HCT116 (cell line): ENCODE measurements at regions not wholly inside any gene's neighbourhood (a gene's known extent, or its start where the extent isn't known, plus 50 kb on each side); places are given as distances from the start of the nearest gene placed in this dataset.

ENCODE experiments used
- ATAC-seq: fragments of 200-7000 bp; cut with Tn5 transposase; 2 replicates; pipeline ENCODE4 v1.9.1; 2020; ENCODE audit warnings: mild to moderate bottlenecking, moderate library complexity
- BruUV-seq: library from RNA; stranded (reverse); fragments of 400-500 nt; replicated peaks from 2 replicates; lab custom pipeline; 2021; lab: Mats Ljungman, UMichigan
- CTCF ChIA-PET: fragments of 300-600 bp; sonication (Branson Sonifier 250); formaldehyde crosslinking; loops from one replicate; lab custom pipeline; 2021; ENCODE audit warnings: antibody characterized with exemption; lab: Charles Lee
- POLR2A ChIA-PET: fragments of 300-600, 350-600 bp; sonication (Branson Sonifier 250); formaldehyde crosslinking; loops from one replicate; lab custom pipeline; 2021; ENCODE audit warnings: antibody characterized with exemption; lab: Charles Lee
- RAD21 ChIA-PET, 2 experiments: fragments of 300-600 bp; sonication (Branson Sonifier 250); formaldehyde crosslinking; loops; one replicate each; lab custom pipeline; 2023; ENCODE audit warnings: low total read pairs in 2 of 2; ENCODE audit not compliant: uncharacterized antibody in 2 of 2, unreplicated experiment in 2 of 2, low non-redundant PET in 1 of 2; lab: Charles Lee
- DNase-seq: peaks from one replicate; pipeline ENCODE4 v3.0.0-alpha.2; 2010; ENCODE audit warnings: low read depth, low spot score
- H2AFZ ChIP-seq: fragments of 200-600 bp; shearing (Covaris generic), sonication (generic); 2 replicates; pipeline ENCODE4 v1.6.1; 2017; ENCODE audit warnings: low read depth, mixed run types, mixed read lengths, antibody characterized with exemption, low read length; ENCODE audit not compliant: poor library complexity, severe bottlenecking
- H3K27ac ChIP-seq: 2 replicates; pipeline ENCODE4 v1.5.1; 2012; ENCODE audit warnings: low read depth, low read length
- H3K27me3 ChIP-seq: fragments of 200-600 bp; sonication (generic); 2 replicates; pipeline ENCODE4 v1.6.1; 2016; ENCODE audit warnings: mixed run types, low read length, mixed read lengths; ENCODE audit not compliant: insufficient read depth
- H3K36me3 ChIP-seq, 2 experiments: fragments of 200-500 bp in 1 of 2; fragments of 200-600 bp in 1 of 2; sonication (Bioruptor generic) in 1 of 2; sonication (generic) in 1 of 2; 2 replicates each; pipeline versions ENCODE4 v1.5.1 to v1.6.1; 2014 to 2016; ENCODE audit warnings: low read length in 2 of 2, inconsistent platforms in 1 of 2, mixed read lengths in 1 of 2, mixed run types in 1 of 2; ENCODE audit not compliant: insufficient read depth in 2 of 2, control insufficient read depth in 1 of 2
- H3K4me1 ChIP-seq, 2 experiments: fragments of 200-600 bp in 1 of 2; sonication (generic) in 1 of 2; 2 replicates each; pipeline versions ENCODE4 v1.5.1 to v1.6.1; 2012 to 2017; ENCODE audit warnings: low read length in 2 of 2, inconsistent platforms in 1 of 2, mild to moderate bottlenecking in 1 of 2, mixed read lengths in 1 of 2, mixed run types in 1 of 2, moderate library complexity in 1 of 2; ENCODE audit not compliant: insufficient read depth in 2 of 2, control insufficient read depth in 1 of 2
- H3K4me2 ChIP-seq: fragments of 200-600 bp; sonication (generic); 2 replicates; pipeline ENCODE4 v1.6.1; 2017; ENCODE audit warnings: mixed run types, low read length, mixed read lengths
- H3K4me3 ChIP-seq, 2 experiments: fragments of 200-600 bp in 1 of 2; sonication (generic) in 1 of 2; replicated peaks in 1 of 2; 2 replicates each; pipeline ENCODE4 v1.5.1; 2011 to 2016; ENCODE audit warnings: low read length in 2 of 2, control low read depth in 1 of 2, low read depth in 1 of 2, mild to moderate bottlenecking in 1 of 2, mixed read lengths in 1 of 2, mixed run types in 1 of 2
- H3K79me2 ChIP-seq: fragments of 200-600 bp; sonication (generic); 2 replicates; pipeline ENCODE4 v1.6.1; 2017; ENCODE audit warnings: mild to moderate bottlenecking, mixed run types, low read length, moderate library complexity, mixed read lengths; ENCODE audit not compliant: insufficient read depth
- H3K9ac ChIP-seq: fragments of 200-600 bp; sonication (generic); 2 replicates; pipeline ENCODE4 v1.6.1; 2016; ENCODE audit warnings: low read length, mixed read lengths
- H3K9me2 ChIP-seq: fragments of 200-600 bp; sonication (generic), shearing (Covaris generic); 2 replicates; pipeline ENCODE4 v1.6.1; 2017; ENCODE audit warnings: mixed run types, mild to moderate bottlenecking, moderate library complexity; ENCODE audit not compliant: insufficient read depth
- H3K9me3 ChIP-seq, 2 experiments: fragments of 200-500 bp in 1 of 2; fragments of 200-600 bp in 1 of 2; sonication (Bioruptor generic) in 1 of 2; sonication (generic) in 1 of 2; 2 replicates each; pipeline ENCODE4 v1.6.1; 2014 to 2017; ENCODE audit warnings: low read length in 2 of 2, mixed read lengths in 2 of 2, inconsistent platforms in 1 of 2, low read depth in 1 of 2, mild to moderate bottlenecking in 1 of 2, mixed run types in 1 of 2, moderate library complexity in 1 of 2; ENCODE audit not compliant: control insufficient read depth in 1 of 2, insufficient read depth in 1 of 2
- H4K20me1 ChIP-seq: fragments of 200-600 bp; sonication (generic), shearing (Covaris generic); 2 replicates; pipeline ENCODE4 v1.6.1; 2017; ENCODE audit warnings: mixed run types, mild to moderate bottlenecking, moderate library complexity; ENCODE audit not compliant: insufficient read depth
- JUND ChIP-seq: IDR thresholded peaks from 2 replicates; pipeline ENCODE4 v1.6.1; 2012
- POLR2A ChIP-seq: IDR thresholded peaks from 2 replicates; pipeline ENCODE4 v1.7.0; 2011; ENCODE audit warnings: borderline replicate concordance; ENCODE audit not compliant: insufficient read depth, insufficient read length; ENCODE audit errors: extremely low read depth
- RAD21 ChIP-seq: IDR thresholded peaks from 2 replicates; pipeline ENCODE4 v1.6.1; 2012; ENCODE audit warnings: low read depth, mild to moderate bottlenecking
- SP1 ChIP-seq: IDR thresholded peaks from 2 replicates; pipeline ENCODE4 v1.6.1; 2012; ENCODE audit warnings: low read depth
- SRF ChIP-seq: IDR thresholded peaks from 2 replicates; pipeline ENCODE4 v1.6.1; 2012; ENCODE audit warnings: low read depth
- TCF7L2 ChIP-seq: IDR thresholded peaks from 2 replicates; pipeline ENCODE4 v1.7.0; 2011; ENCODE audit warnings: borderline replicate concordance, inconsistent platforms; ENCODE audit not compliant: insufficient read depth, insufficient read length; ENCODE audit errors: extremely low read depth
- ZFX ChIP-seq: fragments of 450-650 bp; IDR thresholded peaks from 2 replicates; pipeline ENCODE4 v1.6.1; 2017
- ZNF274 ChIP-seq: fragments of 200-500 bp; sonication (Bioruptor generic); IDR thresholded peaks from 2 replicates; pipeline ENCODE4 v1.6.1; 2014; ENCODE audit warnings: mild to moderate bottlenecking, low read depth, low read length, inconsistent platforms
- intact Hi-C: fragments of 100-400 bp; cut with micrococcal nuclease; formaldehyde crosslinking; loops from 2 replicates; pipeline ENCODE4 v1.10.0; 2022
- TF ChIP-seq, protein P1 (sequence below), 3 experiments: fragments of 200-600 bp in 1 of 3; sonication (generic) in 1 of 3; IDR thresholded peaks in 2 of 3; conservative IDR thresholded peaks in 1 of 3; 2 replicates each; pipeline ENCODE4 v1.5.1; 2012 to 2017; ENCODE audit warnings: low read depth in 2 of 3, low read length in 2 of 3, antibody characterized with exemption in 1 of 3, borderline replicate concordance in 1 of 3, control low read depth in 1 of 3, mild to moderate bottlenecking in 1 of 3, mixed read lengths in 1 of 3, mixed run types in 1 of 3, moderate library complexity in 1 of 3; ENCODE audit not compliant: insufficient read depth in 1 of 3
- TF ChIP-seq, protein P2 (sequence below): IDR thresholded peaks from 2 replicates; pipeline ENCODE4 v1.6.1; 2012

DNA sequence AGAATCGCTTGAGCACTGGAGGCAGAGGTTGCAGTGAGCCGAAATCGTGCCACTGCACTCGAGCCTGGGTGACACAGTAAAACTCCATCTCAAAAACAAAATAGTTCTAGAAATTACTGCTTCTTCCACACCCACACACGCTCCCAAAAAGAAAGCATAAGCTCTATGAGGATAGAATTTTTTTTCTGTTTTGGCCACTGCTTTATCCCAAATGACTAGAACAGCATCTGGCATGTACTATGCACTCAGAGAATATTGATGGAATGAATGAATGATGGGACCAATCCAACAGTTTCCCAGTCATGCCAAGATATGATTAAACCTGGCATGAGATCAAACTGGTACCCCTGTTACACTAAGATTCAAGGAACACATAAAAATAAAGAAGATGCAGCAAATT is 455.4 kb upstream of the CHAC2 start:
- Histone ChIP-seq H3K27me3 (no peaks in the 10 kb centered on the region), H3K4me2 (peak overlapping the region; percentile 52), H3K4me1 (peaks cover 3 to 42% of the 10 kb centered on the region in 2 experiments; a peak in 3 of 4 replicates), H3K36me3 (no peaks in the 10 kb centered on the region), H3K9me2 (no peaks in the 10 kb centered on the region), H3K27ac (no peak overlapping the region), H2AFZ (peak overlapping the region; percentile 44), H3K79me2 (no peaks in the 10 kb centered on the region), H4K20me1 (no peaks in the 10 kb centered on the region), H3K9me3 (no peaks in the 10 kb centered on the region), H3K9ac (no peak overlapping the region), H3K4me3 (no peak overlapping the region)
- intact Hi-C loops, result no loop called here
- ChIA-PET RAD21 (no interaction called here), CTCF (no interaction called here), POLR2A (no interaction called here)
- DNase-seq, result no peak
- no peak for ATAC-seq
- TF ChIP-seq JUND, result no peak
- no peak for TF ChIP-seq ZFX
- TF ChIP-seq TCF7L2, result no peak
- no peak for TF ChIP-seq POLR2A
- TF ChIP-seq SP1, result no peak
- TF ChIP-seq, protein P1, sequence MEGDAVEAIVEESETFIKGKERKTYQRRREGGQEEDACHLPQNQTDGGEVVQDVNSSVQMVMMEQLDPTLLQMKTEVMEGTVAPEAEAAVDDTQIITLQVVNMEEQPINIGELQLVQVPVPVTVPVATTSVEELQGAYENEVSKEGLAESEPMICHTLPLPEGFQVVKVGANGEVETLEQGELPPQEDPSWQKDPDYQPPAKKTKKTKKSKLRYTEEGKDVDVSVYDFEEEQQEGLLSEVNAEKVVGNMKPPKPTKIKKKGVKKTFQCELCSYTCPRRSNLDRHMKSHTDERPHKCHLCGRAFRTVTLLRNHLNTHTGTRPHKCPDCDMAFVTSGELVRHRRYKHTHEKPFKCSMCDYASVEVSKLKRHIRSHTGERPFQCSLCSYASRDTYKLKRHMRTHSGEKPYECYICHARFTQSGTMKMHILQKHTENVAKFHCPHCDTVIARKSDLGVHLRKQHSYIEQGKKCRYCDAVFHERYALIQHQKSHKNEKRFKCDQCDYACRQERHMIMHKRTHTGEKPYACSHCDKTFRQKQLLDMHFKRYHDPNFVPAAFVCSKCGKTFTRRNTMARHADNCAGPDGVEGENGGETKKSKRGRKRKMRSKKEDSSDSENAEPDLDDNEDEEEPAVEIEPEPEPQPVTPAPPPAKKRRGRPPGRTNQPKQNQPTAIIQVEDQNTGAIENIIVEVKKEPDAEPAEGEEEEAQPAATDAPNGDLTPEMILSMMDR (IDR thresholded peaks at IDR 0.05 in 2 of 3, conservative IDR thresholded peaks at IDR 0.05 in 1 of 3; ENCODE audit: borderline replicate concordance in 1 of 3, insufficient read depth in 1 of 3, low read depth in 2 of 3, low read length in 2 of 3), result no peak
- TF ChIP-seq ZNF274, result no peak
- TF ChIP-seq RAD21, result no peak
- TF ChIP-seq SRF, result no peak
- TF ChIP-seq, protein P2, sequence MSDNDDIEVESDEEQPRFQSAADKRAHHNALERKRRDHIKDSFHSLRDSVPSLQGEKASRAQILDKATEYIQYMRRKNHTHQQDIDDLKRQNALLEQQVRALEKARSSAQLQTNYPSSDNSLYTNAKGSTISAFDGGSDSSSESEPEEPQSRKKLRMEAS, result no peak
- BruUV-seq, result no TSS peak
